Panc1 (cell line): ENCODE measurements at regions not wholly inside any gene's neighbourhood (a gene's known extent, or its start where the extent isn't known, plus 50 kb on each side); places are given as distances from the start of the nearest gene placed in this dataset.

ENCODE experiments used
- ATAC-seq: fragments of 200-7000 bp; cut with Tn5 transposase; 2 replicates; pipeline ENCODE4 v1.9.1; 2020; ENCODE audit warnings: mild to moderate bottlenecking, moderate library complexity
- BruUV-seq: library from RNA; stranded (reverse); fragments of 400-500 nt; replicated peaks from 2 replicates; lab custom pipeline; 2021; lab: Mats Ljungman, UMichigan
- CTCF ChIA-PET: fragments of 300-600 bp; sonication (Branson Sonifier 250); formaldehyde crosslinking; loops from one replicate; lab custom pipeline; 2022; ENCODE audit warnings: antibody characterized with exemption; lab: Charles Lee
- POLR2A ChIA-PET: fragments of 300-600 bp; sonication (Branson Sonifier 250); formaldehyde crosslinking; loops from one replicate; lab custom pipeline; 2022; ENCODE audit warnings: antibody characterized with exemption; lab: Charles Lee
- DNase-seq: peaks from one replicate; pipeline ENCODE4 v3.0.0-alpha.2; 2010; ENCODE audit warnings: low read depth, low spot score
- H3K27ac ChIP-seq: 2 replicates; pipeline ENCODE4 v1.5.1; 2011; ENCODE audit warnings: mild to moderate bottlenecking, low read length, inconsistent platforms
- H3K27me3 ChIP-seq: fragments of 200-500 bp; sonication (Bioruptor generic); 2 replicates; pipeline ENCODE4 v1.6.0; 2014; ENCODE audit warnings: low read length, inconsistent platforms; ENCODE audit not compliant: control insufficient read depth, insufficient read depth
- H3K36me3 ChIP-seq: fragments of 200-500 bp; sonication (Bioruptor generic); 2 replicates; pipeline ENCODE4 v1.5.1; 2014; ENCODE audit warnings: inconsistent platforms, mild to moderate bottlenecking, low read length, moderate library complexity; ENCODE audit not compliant: control insufficient read depth, insufficient read depth
- H3K4me1 ChIP-seq: 2 replicates; pipeline ENCODE4 v1.5.1; 2011; ENCODE audit warnings: inconsistent platforms, mild to moderate bottlenecking, low read length, moderate library complexity; ENCODE audit not compliant: control insufficient read depth, insufficient read depth
- H3K4me3 ChIP-seq, 2 experiments: 2 replicates each; pipeline ENCODE4 v1.5.1; 2011 to 2012; ENCODE audit warnings: low read depth in 2 of 2, low read length in 2 of 2, mild to moderate bottlenecking in 2 of 2, inconsistent platforms in 1 of 2, moderate library complexity in 1 of 2
- H3K9me3 ChIP-seq: fragments of 200-500 bp; sonication (Bioruptor generic); 2 replicates; pipeline ENCODE4 v1.5.1; 2014; ENCODE audit warnings: low read depth, mild to moderate bottlenecking, inconsistent platforms, low read length, moderate library complexity; ENCODE audit not compliant: control insufficient read depth, insufficient read depth
- CTCF ChIP-seq: fragments of 450-650 bp; IDR thresholded peaks from 2 replicates; pipeline ENCODE4 v1.5.1; 2017; ENCODE audit warnings: mild to moderate bottlenecking
- POLR2AphosphoS5 ChIP-seq: IDR thresholded peaks from 2 replicates; pipeline ENCODE4 v1.6.1; 2012; ENCODE audit warnings: mild to moderate bottlenecking, low read depth, low read length, moderate library complexity
- SIN3A ChIP-seq: IDR thresholded peaks from 2 replicates; pipeline ENCODE4 v1.6.1; 2012; ENCODE audit warnings: low read depth, mild to moderate bottlenecking, low read length, moderate library complexity, borderline replicate concordance; ENCODE audit not compliant: insufficient read depth
- TCF7L2 ChIP-seq: IDR thresholded peaks from 2 replicates; pipeline ENCODE4 v1.6.1; 2011; ENCODE audit warnings: mild to moderate bottlenecking, low read depth, low read length, inconsistent platforms
- in situ Hi-C: cut with HindIII; loops from 2 replicates; pipeline ENCODE4 v1.10.0; 2016; ENCODE audit warnings: low sequenced_read_pairs, low pct_unique_long_range_greater_than_20kb
- intact Hi-C: fragments of 100-400 bp; cut with micrococcal nuclease; formaldehyde crosslinking; loops from one replicate; pipeline ENCODE4 v1.10.0; 2022; ENCODE audit not compliant: unreplicated experiment
- TF ChIP-seq, protein P1 (sequence below), 2 experiments: IDR thresholded peaks; 2 replicates each; pipeline ENCODE4 v1.6.1; 2011 to 2012; ENCODE audit warnings: low read depth in 2 of 2, control low read depth in 1 of 2, low read length in 1 of 2, mild to moderate bottlenecking in 1 of 2, moderate library complexity in 1 of 2; ENCODE audit not compliant: insufficient read depth in 1 of 2

- no TSS peak for BruUV-seq
- H3K9me3 ChIP-seq: no peaks in the 10 kb centered on the region
- no peaks in the 10 kb centered on the region for H3K4me1 ChIP-seq
- TF ChIP-seq, protein P1, sequence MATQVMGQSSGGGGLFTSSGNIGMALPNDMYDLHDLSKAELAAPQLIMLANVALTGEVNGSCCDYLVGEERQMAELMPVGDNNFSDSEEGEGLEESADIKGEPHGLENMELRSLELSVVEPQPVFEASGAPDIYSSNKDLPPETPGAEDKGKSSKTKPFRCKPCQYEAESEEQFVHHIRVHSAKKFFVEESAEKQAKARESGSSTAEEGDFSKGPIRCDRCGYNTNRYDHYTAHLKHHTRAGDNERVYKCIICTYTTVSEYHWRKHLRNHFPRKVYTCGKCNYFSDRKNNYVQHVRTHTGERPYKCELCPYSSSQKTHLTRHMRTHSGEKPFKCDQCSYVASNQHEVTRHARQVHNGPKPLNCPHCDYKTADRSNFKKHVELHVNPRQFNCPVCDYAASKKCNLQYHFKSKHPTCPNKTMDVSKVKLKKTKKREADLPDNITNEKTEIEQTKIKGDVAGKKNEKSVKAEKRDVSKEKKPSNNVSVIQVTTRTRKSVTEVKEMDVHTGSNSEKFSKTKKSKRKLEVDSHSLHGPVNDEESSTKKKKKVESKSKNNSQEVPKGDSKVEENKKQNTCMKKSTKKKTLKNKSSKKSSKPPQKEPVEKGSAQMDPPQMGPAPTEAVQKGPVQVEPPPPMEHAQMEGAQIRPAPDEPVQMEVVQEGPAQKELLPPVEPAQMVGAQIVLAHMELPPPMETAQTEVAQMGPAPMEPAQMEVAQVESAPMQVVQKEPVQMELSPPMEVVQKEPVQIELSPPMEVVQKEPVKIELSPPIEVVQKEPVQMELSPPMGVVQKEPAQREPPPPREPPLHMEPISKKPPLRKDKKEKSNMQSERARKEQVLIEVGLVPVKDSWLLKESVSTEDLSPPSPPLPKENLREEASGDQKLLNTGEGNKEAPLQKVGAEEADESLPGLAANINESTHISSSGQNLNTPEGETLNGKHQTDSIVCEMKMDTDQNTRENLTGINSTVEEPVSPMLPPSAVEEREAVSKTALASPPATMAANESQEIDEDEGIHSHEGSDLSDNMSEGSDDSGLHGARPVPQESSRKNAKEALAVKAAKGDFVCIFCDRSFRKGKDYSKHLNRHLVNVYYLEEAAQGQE (IDR thresholded peaks at IDR 0.05; ENCODE audit: insufficient read depth in 1 of 2, low read depth in 2 of 2, low read length in 1 of 2): no peak
- TF ChIP-seq TCF7L2: no peak
- TF ChIP-seq CTCF: no peak
- TF ChIP-seq SIN3A: no peak
- no peak for TF ChIP-seq POLR2AphosphoS5
- ChIA-PET POLR2A (interaction anchor here (0.6 kb wide), 1 partner anchor 815 kb away, joined by 18 read pairs; no protein-coding TSS in a partner anchor), CTCF (no interaction called here)
- H3K27ac ChIP-seq: no peak overlapping the region
- intact Hi-C loops (no loop called here), in situ Hi-C loops (no loop called here)
- DNase-seq (no peak), ATAC-seq (no peak)
- H3K36me3 ChIP-seq: no peaks in the 10 kb centered on the region
- H3K27me3 ChIP-seq: no peaks in the 10 kb centered on the region
- no peak overlapping the region for H3K4me3 ChIP-seq
Measured at GRCh38 chr5:53369681-53370080, 110.7 kb upstream of the FST start.

GRCh38 chr5:53373451-53374158 lies 106.8 kb upstream of the FST start:
- H3K27ac ChIP-seq: no peak overlapping the region
- no peaks in the 10 kb centered on the region for H3K36me3 ChIP-seq
- intact Hi-C loops: no loop called here
- CTCF ChIA-PET: no interaction called here
- BruUV-seq: no TSS peak
- H3K9me3 ChIP-seq: no peaks in the 10 kb centered on the region
- POLR2A ChIA-PET: no interaction called here
- no peaks in the 10 kb centered on the region for H3K4me1 ChIP-seq
- H3K4me3 ChIP-seq: no peak overlapping the region
- no peaks in the 10 kb centered on the region for H3K27me3 ChIP-seq
- no peak for ATAC-seq
- in situ Hi-C loops: no loop called here
- TF ChIP-seq POLR2AphosphoS5: no peak
- TF ChIP-seq, protein P1 (IDR thresholded peaks at IDR 0.05; ENCODE audit: insufficient read depth in 1 of 2, low read depth in 2 of 2, low read length in 1 of 2): no peak
- no peak for TF ChIP-seq SIN3A
- no peak for TF ChIP-seq TCF7L2
- TF ChIP-seq CTCF: no peak
- DNase-seq: no peak
